Breast epithelium (tissue), 4 donors: ENCODE measurements at regions not wholly inside any gene's neighbourhood (a gene's known extent, or its start where the extent isn't known, plus 50 kb on each side); places are given as distances from the start of the nearest gene placed in this dataset.

Source experiments
- DNase-seq, 2 donors: peaks; one replicate each; pipeline ENCODE4 v3.0.0-alpha.2; 2019; ENCODE audit warnings: low spot score in 2 of 2
- H3K27ac ChIP-seq, 2 donors: fragments of 200-600 bp; sonication (generic) in 1 of 2; one replicate each; pipeline ENCODE4 v1.5.1; 2016 to 2019; ENCODE audit warnings: mild to moderate bottlenecking in 1 of 2
- H3K27me3 ChIP-seq, 2 donors: fragments of 200-600 bp; sonication (generic) in 1 of 2; one replicate each; pipeline versions ENCODE4 v1.5.1 to v1.6.0; 2017 to 2019; ENCODE audit warnings: control low read depth in 1 of 2, mild to moderate bottlenecking in 1 of 2
- H3K36me3 ChIP-seq: fragments of 200-600 bp; one replicate; pipeline ENCODE4 v1.5.1; 2019
- H3K4me1 ChIP-seq, 2 donors: fragments of 200-600 bp; sonication (generic); one replicate each; pipeline ENCODE4 v1.5.1; 2016 to 2019; ENCODE audit warnings: control low read depth in 1 of 2
- H3K4me3 ChIP-seq, 3 donors: fragments of 200-600 bp; sonication (generic); 1 replicate in 2 of 3; 2 replicates in 1 of 3; pipeline ENCODE4 v1.5.1; 2016 to 2019; ENCODE audit warnings: mild to moderate bottlenecking in 3 of 3, moderate library complexity in 2 of 3
- H3K9me3 ChIP-seq, 2 donors: fragments of 200-600 bp; sonication (generic) in 1 of 2; one replicate each; pipeline ENCODE4 v1.5.1; 2016 to 2019; ENCODE audit warnings: control low read depth in 1 of 2
- CTCF ChIP-seq, 3 donors: fragments of 450-650 bp; IDR thresholded peaks; one replicate each; pipeline ENCODE4 v1.5.1; 2016 to 2017; ENCODE audit warnings: antibody characterized with exemption in 3 of 3, mild to moderate bottlenecking in 3 of 3, moderate library complexity in 3 of 3
- POLR2A ChIP-seq: fragments of 450-650 bp; IDR thresholded peaks from one replicate; pipeline ENCODE4 v1.6.1; 2016; ENCODE audit warnings: antibody characterized with exemption, mild to moderate bottlenecking, moderate library complexity
- POLR2AphosphoS5 ChIP-seq, 3 donors: sonication (generic); formaldehyde crosslinking; IDR thresholded peaks; one replicate each; pipeline ENCODE4 v1.6.1; 2017; ENCODE audit warnings: antibody characterized with exemption in 3 of 3
- intact Hi-C: fragments of 100-400 bp; cut with DNase I; formaldehyde crosslinking; loops from one replicate; pipeline ENCODE4 v1.15.1; 2023; ENCODE audit warnings: low total_unique reads

- H3K9me3 ChIP-seq, result no peaks in the 10 kb centered on the region
- peaks cover 0 to 6% of the 10 kb centered on the region in 2 donors for H3K4me1 ChIP-seq
- H3K36me3 ChIP-seq, result no peaks in the 10 kb centered on the region
- TF ChIP-seq POLR2A (no peak), POLR2AphosphoS5 (IDR thresholded peaks at IDR 0.05) (no peak), CTCF (IDR thresholded peaks at IDR 0.05) (no peak)
- peak overlapping the region; percentile 29 to 71 for H3K27ac ChIP-seq
- H3K4me3 ChIP-seq, result no peak overlapping the region
- no peaks in the 10 kb centered on the region for H3K27me3 ChIP-seq
- DNase-seq, result no peak
- intact Hi-C loops, result no loop called here
These were observed 96.6 kb upstream of the MAN1A1 start for GRCh38 chr6:119446115-119446554.

- H3K4me3 ChIP-seq, result no peak overlapping the region
- intact Hi-C loops, result no loop called here
- H3K27ac ChIP-seq, result peak overlapping the region in 1 of 2 donors; percentile 71
- no peaks in the 10 kb centered on the region for H3K27me3 ChIP-seq
- H3K36me3 ChIP-seq, result no peaks in the 10 kb centered on the region
- H3K9me3 ChIP-seq, result no peaks in the 10 kb centered on the region
- DNase-seq, result no peak
- H3K4me1 ChIP-seq, result peaks cover 0 to 6% of the 10 kb centered on the region in 2 donors
- TF ChIP-seq CTCF (IDR thresholded peaks at IDR 0.05) (no peak), POLR2AphosphoS5 (IDR thresholded peaks at IDR 0.05) (no peak), POLR2A (no peak)
These were observed 96.1 kb upstream of the MAN1A1 start for GRCh38 chr6:119445666-119446065.

GRCh38 chr6:119444642-119445557, 95.3 kb upstream of the MAN1A1 start:
- DNase-seq, result no peak
- Histone ChIP-seq H3K27me3 (no peaks in the 10 kb centered on the region), H3K36me3 (no peaks in the 10 kb centered on the region), H3K9me3 (no peaks in the 10 kb centered on the region), H3K4me1 (peaks cover 0 to 6% of the 10 kb centered on the region in 2 donors), H3K27ac (no peak overlapping the region), H3K4me3 (no peak overlapping the region)
- no peak for TF ChIP-seq POLR2A
- TF ChIP-seq POLR2AphosphoS5 (IDR thresholded peaks at IDR 0.05), result no peak
- no peak for TF ChIP-seq CTCF (IDR thresholded peaks at IDR 0.05)
- intact Hi-C loops, result no loop called here

GRCh38 chr6:119443993-119444641, 94.6 kb upstream of the MAN1A1 start:
- TF ChIP-seq POLR2A (no peak), POLR2AphosphoS5 (IDR thresholded peaks at IDR 0.05) (no peak), CTCF (IDR thresholded peaks at IDR 0.05) (no peak)
- no peaks in the 10 kb centered on the region for H3K9me3 ChIP-seq
- no peaks in the 10 kb centered on the region for H3K27me3 ChIP-seq
- no peaks in the 10 kb centered on the region for H3K36me3 ChIP-seq
- H3K4me1 ChIP-seq, result peaks cover 0 to 6% of the 10 kb centered on the region in 2 donors
- intact Hi-C loops, result no loop called here
- H3K4me3 ChIP-seq, result no peak overlapping the region
- no peak overlapping the region for H3K27ac ChIP-seq
- DNase-seq, result no peak

- TF ChIP-seq POLR2A (no peak), POLR2AphosphoS5 (IDR thresholded peaks at IDR 0.05) (peak in 1 of 3 donors; percentile 15)
- peaks cover 0 to 6% of the 10 kb centered on the region in 2 donors for H3K4me1 ChIP-seq
- H3K9me3 ChIP-seq, result no peaks in the 10 kb centered on the region
- peak in 1 of 2 donors; percentile 21 for DNase-seq
- H3K4me3 ChIP-seq, result no peak overlapping the region
- intact Hi-C loops, result no loop called here
- no peak overlapping the region for H3K27ac ChIP-seq
- no peaks in the 10 kb centered on the region for H3K27me3 ChIP-seq
- no peaks in the 10 kb centered on the region for H3K36me3 ChIP-seq
These were observed 93.2 kb upstream of the MAN1A1 start for GRCh38 chr6:119442776-119443184.
